ENCODE measurements at regions not wholly inside any gene's neighbourhood (a gene's known extent, or its start where the extent isn't known, plus 50 kb on each side); places are given as distances from the start of the nearest gene placed in this dataset.

DNA sequence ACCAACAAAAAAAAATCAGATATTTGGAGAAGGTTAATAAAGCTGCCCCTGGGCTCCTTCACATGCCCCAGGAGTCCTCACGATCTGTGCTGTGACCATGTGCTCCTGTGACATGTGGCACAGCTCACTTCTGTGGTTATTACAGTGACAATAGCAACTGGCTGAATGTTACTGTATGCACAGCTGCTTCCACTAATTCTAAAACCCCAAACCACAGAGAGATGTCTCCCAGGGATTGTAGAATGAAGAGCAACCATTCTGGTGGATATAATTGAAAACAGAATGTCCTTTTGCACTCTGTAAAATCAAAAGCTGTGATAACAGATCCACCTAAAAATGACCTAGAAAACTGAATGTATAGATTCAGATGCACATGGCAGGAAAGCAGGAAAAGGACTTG is 489.2 kb upstream of the CNTN4 start:
- peak in 1 of 4 donors; percentile 16 for ATAC-seq
- no peaks in the 10 kb centered on the region for H3K9me3 ChIP-seq
- 47 to 67% methylated on average over 1 of the region's 1 CpG for WGBS, 2 donors
- no peak for FAIRE-seq
- intact Hi-C loops (cut with DNase I), result no loop called here
- TF ChIP-seq, protein P1, sequence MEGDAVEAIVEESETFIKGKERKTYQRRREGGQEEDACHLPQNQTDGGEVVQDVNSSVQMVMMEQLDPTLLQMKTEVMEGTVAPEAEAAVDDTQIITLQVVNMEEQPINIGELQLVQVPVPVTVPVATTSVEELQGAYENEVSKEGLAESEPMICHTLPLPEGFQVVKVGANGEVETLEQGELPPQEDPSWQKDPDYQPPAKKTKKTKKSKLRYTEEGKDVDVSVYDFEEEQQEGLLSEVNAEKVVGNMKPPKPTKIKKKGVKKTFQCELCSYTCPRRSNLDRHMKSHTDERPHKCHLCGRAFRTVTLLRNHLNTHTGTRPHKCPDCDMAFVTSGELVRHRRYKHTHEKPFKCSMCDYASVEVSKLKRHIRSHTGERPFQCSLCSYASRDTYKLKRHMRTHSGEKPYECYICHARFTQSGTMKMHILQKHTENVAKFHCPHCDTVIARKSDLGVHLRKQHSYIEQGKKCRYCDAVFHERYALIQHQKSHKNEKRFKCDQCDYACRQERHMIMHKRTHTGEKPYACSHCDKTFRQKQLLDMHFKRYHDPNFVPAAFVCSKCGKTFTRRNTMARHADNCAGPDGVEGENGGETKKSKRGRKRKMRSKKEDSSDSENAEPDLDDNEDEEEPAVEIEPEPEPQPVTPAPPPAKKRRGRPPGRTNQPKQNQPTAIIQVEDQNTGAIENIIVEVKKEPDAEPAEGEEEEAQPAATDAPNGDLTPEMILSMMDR (IDR thresholded peaks at IDR 0.05), result no peak
- no peaks in the 10 kb centered on the region for H3K4me1 ChIP-seq
- H3K27ac ChIP-seq, result no peak overlapping the region
- H3K27me3 ChIP-seq, result no peaks in the 10 kb centered on the region
- no peak overlapping the region for H3K4me3 ChIP-seq
- no peak for DNase-seq
- no peaks in the 10 kb centered on the region for H3K36me3 ChIP-seq

DNA sequence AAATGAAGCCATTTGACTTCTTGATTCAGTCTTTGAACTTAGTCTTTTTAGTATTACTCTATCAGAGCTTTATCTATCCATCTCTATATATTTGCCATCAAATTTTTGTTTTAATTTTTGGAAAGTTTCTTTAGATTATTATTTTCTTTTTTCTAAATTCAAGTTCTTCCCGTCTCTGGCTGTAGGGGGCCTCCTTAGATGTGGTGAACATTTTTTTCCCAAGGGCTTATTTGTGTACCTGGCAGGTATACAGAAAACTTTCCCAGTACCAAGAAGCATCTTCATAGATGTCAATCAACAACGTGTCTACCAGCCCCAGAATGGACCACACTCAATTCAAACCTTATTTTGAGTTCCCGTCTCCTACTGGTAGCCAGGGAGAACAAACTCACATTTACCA is 486.8 kb upstream of the CNTN4 start:
- intact Hi-C loops (cut with DNase I), result no loop called here
- no peak overlapping the region for H3K27ac ChIP-seq
- no peak overlapping the region for H3K4me3 ChIP-seq
- 32 to 41% methylated on average over 3 of the region's 3 CpGs for WGBS, 2 donors
- no peak for DNase-seq
- no peak for ATAC-seq
- no peaks in the 10 kb centered on the region for H3K4me1 ChIP-seq
- H3K9me3 ChIP-seq, result no peaks in the 10 kb centered on the region
- TF ChIP-seq, protein P1 (IDR thresholded peaks at IDR 0.05), result no peak
- FAIRE-seq, result no peak
- no peaks in the 10 kb centered on the region for H3K27me3 ChIP-seq
- H3K36me3 ChIP-seq, result no peaks in the 10 kb centered on the region

DNA sequence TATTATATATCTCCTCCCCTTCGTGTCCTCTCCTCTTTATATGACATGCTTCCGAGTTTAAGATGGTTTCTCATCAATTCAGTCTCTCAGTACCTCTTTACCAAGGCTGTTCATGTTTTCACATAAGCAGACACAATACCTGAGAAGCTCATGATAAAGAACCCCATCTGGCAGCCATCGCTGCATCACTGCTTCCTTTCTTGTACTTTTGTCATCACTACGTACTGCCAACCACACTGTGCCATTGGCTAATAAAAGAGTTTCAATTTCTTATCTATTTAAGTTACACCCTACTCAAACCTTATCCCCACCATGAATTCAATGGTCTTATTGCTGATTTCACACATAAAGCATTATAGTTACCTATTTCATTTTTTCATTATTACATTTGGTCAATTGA is 484.7 kb upstream of the CNTN4 start:
- TF ChIP-seq, protein P1 (IDR thresholded peaks at IDR 0.05), result no peak
- no peaks in the 10 kb centered on the region for H3K36me3 ChIP-seq
- no peak for ATAC-seq
- H3K4me3 ChIP-seq, result no peak overlapping the region
- WGBS, 2 donors, result 56 to 64% methylated on average over 4 of the region's 4 CpGs
- H3K27ac ChIP-seq, result no peak overlapping the region
- H3K27me3 ChIP-seq, result no peaks in the 10 kb centered on the region
- intact Hi-C loops (cut with DNase I), result no loop called here
- no peak for DNase-seq
- H3K4me1 ChIP-seq, result no peaks in the 10 kb centered on the region
- H3K9me3 ChIP-seq, result no peaks in the 10 kb centered on the region
- FAIRE-seq, result no peak

DNA sequence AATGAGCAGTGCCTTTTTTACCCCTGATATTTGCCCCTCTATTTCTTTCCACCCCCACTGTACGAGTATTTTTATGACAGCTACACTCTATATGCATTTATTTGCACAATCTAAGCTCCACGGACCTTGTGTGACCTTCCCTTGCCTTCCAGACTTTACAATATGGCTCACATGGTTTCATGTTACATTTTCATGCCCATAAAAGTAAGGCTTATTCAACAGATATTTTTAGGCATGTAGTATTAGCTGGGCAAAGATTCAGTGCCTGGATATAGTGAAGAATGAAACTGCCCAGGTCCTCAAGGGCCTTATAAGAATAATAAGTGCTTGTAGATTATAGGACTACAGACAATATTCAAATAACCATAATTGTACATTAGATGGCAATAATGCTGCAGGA is 481.9 kb upstream of the CNTN4 start:
- no peak overlapping the region for H3K27ac ChIP-seq
- no peak for ATAC-seq
- TF ChIP-seq, protein P1 (IDR thresholded peaks at IDR 0.05), result no peak
- intact Hi-C loops (cut with DNase I), result no loop called here
- H3K4me1 ChIP-seq, result no peaks in the 10 kb centered on the region
- no peak for FAIRE-seq
- WGBS, 2 donors, result 12 to 14% methylated on average over 2 of the region's 2 CpGs
- no peak overlapping the region for H3K4me3 ChIP-seq
- no peaks in the 10 kb centered on the region for H3K36me3 ChIP-seq
- H3K9me3 ChIP-seq, result no peaks in the 10 kb centered on the region
- DNase-seq, result no peak
- no peaks in the 10 kb centered on the region for H3K27me3 ChIP-seq

DNA sequence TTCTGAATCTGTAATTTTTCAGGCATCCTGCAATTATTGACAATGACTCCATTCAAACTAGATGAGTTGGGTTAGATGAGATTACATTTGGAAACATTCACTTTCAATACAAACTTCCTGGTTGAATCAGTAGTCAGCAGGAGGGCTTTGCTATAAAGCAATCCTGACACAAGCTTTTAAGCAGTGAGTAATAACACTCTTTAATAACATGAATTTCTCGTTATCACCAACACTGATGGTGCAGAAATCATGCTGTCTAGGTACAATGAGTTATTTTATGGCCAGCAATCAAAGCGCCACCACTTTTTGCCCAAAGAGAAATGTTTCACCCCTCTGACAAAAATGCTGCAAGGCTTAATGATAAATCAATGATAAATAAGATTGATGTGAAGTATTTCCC is 474.8 kb upstream of the CNTN4 start:
- no peak for FAIRE-seq
- DNase-seq, result no peak
- no peak for ATAC-seq
- 32 to 38% methylated on average over 2 of the region's 2 CpGs for WGBS, 2 donors
- no peak overlapping the region for H3K4me3 ChIP-seq
- no peaks in the 10 kb centered on the region for H3K4me1 ChIP-seq
- TF ChIP-seq, protein P1 (IDR thresholded peaks at IDR 0.05), result no peak
- intact Hi-C loops (cut with DNase I), result no loop called here
- no peak overlapping the region for H3K27ac ChIP-seq
- no peaks in the 10 kb centered on the region for H3K27me3 ChIP-seq
- no peaks in the 10 kb centered on the region for H3K36me3 ChIP-seq
- no peaks in the 10 kb centered on the region for H3K9me3 ChIP-seq
